NAMALWA (cell line): ENCODE measurements at regions not wholly inside any gene's neighbourhood (a gene's known extent, or its start where the extent isn't known, plus 50 kb on each side); places are given as distances from the start of the nearest gene placed in this dataset.
A peak's percentile ranks its signal among the peaks of the same experiment; 100 is the strongest.
"Not testable (repeated sequence)": the region's sequence is repeated elsewhere in the genome, so short reads cannot be mapped to it uniquely, and the experiment has no call there.

Experiments used
- DNase-seq: peaks from one replicate; pipeline ENCODE4 v3.0.0-alpha.2; 2015; ENCODE audit warnings: low spot score

- no peak for DNase-seq
Measured at GRCh38 chrX:47302396-47302795, 68.0 kb upstream of the ZNF157 start.

GRCh38 chrX:47306471-47307023, 63.8 kb upstream of the ZNF157 start:
- DNase-seq: not testable (repeated sequence)

GRCh38 chrX:47311932-47312774, 58.2 kb upstream of the ZNF157 start:
- peak; percentile 52 for DNase-seq

GRCh38 chrX:47313056-47313455, 57.3 kb upstream of the ZNF157 start:
- no peak for DNase-seq

- no peak for DNase-seq
Measured at GRCh38 chrX:47316276-47317025, 53.9 kb upstream of the ZNF157 start.
